Fibroblast of the aortic adventitia (primary cell): ENCODE measurements at regions not wholly inside any gene's neighbourhood (a gene's known extent, or its start where the extent isn't known, plus 50 kb on each side); places are given as distances from the start of the nearest gene placed in this dataset.

Experiments
- DNase-seq: peaks from one replicate; pipeline ENCODE4 v3.0.0-alpha.2; 2010; ENCODE audit warnings: low read depth
- H3K4me3 ChIP-seq: 2 replicates; pipeline ENCODE4 v1.5.1; 2011; ENCODE audit warnings: low read depth, mild to moderate bottlenecking, control low read depth, low read length, moderate library complexity
- CTCF ChIP-seq: IDR thresholded peaks from 2 replicates; pipeline ENCODE4 v1.5.1; 2011; ENCODE audit warnings: mild to moderate bottlenecking, low read length, control low read depth, inconsistent platforms; ENCODE audit not compliant: insufficient read depth

GRCh38 chr13:107590556-107590955, 624.8 kb downstream of the LIG4 start:
- DNase-seq: no peak
- no peak overlapping the region for H3K4me3 ChIP-seq
- TF ChIP-seq CTCF: no peak

DNA sequence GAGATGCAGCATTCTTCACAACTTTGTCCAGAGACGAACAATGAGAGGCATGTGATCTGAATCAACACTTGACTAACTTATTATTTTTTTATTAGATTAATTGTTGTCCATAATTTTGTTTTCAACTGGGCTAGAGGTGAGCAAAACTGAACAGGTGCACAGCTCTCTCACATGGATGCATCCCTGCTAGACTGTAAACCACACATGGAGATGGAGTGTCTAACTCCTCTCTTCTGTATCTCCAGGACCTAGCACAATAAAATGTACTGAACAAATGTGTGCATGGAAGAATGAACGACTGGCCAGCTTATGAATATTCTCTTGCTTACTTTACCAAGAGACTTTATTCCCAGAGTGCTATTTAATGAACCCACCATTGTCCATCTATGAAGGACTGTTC, 627.7 kb downstream of the LIG4 start:
- DNase-seq: no peak
- no peak overlapping the region for H3K4me3 ChIP-seq
- no peak for TF ChIP-seq CTCF

GRCh38 chr13:107586216-107586615, 629.1 kb downstream of the LIG4 start:
- DNase-seq: peak; percentile 1

DNA sequence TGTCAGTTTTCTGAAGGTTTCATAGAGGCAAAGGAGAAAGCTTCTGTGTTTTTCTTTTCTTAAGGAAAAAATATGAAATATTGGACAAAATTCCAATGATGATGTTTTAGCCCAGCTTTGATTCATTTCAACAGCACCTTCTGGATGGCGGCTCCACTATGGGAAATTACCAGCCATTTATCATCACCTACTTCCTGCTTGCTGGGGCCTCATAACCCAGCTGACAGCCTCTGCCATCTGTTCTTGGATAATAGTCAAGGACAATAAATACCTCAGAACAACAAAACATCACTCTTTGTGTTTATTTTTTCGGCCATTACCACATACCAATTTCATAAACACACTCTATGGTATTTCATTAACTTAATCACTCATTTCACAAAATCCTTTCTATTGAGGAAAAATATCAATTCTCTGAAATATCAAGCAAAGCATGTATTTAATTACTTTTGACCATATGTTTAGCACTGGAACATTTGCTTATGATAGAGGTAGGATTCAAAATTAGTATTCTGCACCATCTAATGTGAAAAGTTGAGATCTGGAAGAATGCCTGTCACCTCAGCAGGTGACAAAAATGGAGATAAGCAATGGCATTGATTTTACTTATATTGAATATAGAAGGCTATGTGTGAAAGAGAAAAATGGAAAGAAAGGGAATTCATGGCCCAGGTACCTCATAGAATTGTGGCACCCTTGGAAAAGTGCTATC, 629.7 kb downstream of the LIG4 start:
- no peak overlapping the region for H3K4me3 ChIP-seq
- DNase-seq: no peak
- no peak for TF ChIP-seq CTCF

More at GRCh38 chr13:107586216-107586615, 629.1 kb downstream of the LIG4 start:
- no peak for TF ChIP-seq CTCF
- no peak overlapping the region for H3K4me3 ChIP-seq

- TF ChIP-seq CTCF: no peak
- no peak for DNase-seq
- no peak overlapping the region for H3K4me3 ChIP-seq
Observed at GRCh38 chr13:107582171-107582570, 633.2 kb downstream of the LIG4 start.

- TF ChIP-seq CTCF: no peak
- no peak for DNase-seq
- no peak overlapping the region for H3K4me3 ChIP-seq
Observed at GRCh38 chr13:107580741-107581412, 634.5 kb downstream of the LIG4 start.
